IMR-90 (cell line): ENCODE measurements at regions not wholly inside any gene's neighbourhood (a gene's known extent, or its start where the extent isn't known, plus 50 kb on each side); places are given as distances from the start of the nearest gene placed in this dataset.

Experiments used
- CEBPB ChIP-seq: IDR thresholded peaks from 2 replicates; pipeline ENCODE4 v1.6.1; 2012; ENCODE audit warnings: low read depth, low read length, improper control_type of control experiment
- FOS ChIP-seq: fragments of 150-350 bp; IDR thresholded peaks from 2 replicates; pipeline ENCODE4 v1.6.1; 2016; ENCODE audit warnings: low read depth, low read length
- MXI1 ChIP-seq: IDR thresholded peaks from 2 replicates; pipeline ENCODE4 v1.6.1; 2012; ENCODE audit warnings: low read depth, mild to moderate bottlenecking, low read length, moderate library complexity, borderline replicate concordance
- POLR2A ChIP-seq: IDR thresholded peaks from 2 replicates; pipeline ENCODE4 v1.6.1; 2012; ENCODE audit warnings: mild to moderate bottlenecking, low read depth, low read length
- RAD21 ChIP-seq: IDR thresholded peaks from 2 replicates; pipeline ENCODE4 v1.6.1; 2012; ENCODE audit warnings: low read length, improper control_type of control experiment
- RFX5 ChIP-seq: IDR thresholded peaks from 2 replicates; pipeline ENCODE4 v1.8.0; 2012; ENCODE audit warnings: low read depth, mild to moderate bottlenecking, low read length, moderate library complexity
- SMC3 ChIP-seq: fragments of 150-350 bp; IDR thresholded peaks from 2 replicates; pipeline ENCODE4 v1.6.1; 2016; ENCODE audit warnings: low read depth, mild to moderate bottlenecking, antibody characterized with exemption, low read length, moderate library complexity
- TF ChIP-seq, protein P1 (sequence below): conservative IDR thresholded peaks from 2 replicates; pipeline ENCODE4 v1.5.1; 2012; ENCODE audit warnings: mild to moderate bottlenecking, low read depth, low read length, improper control_type of control experiment
- TF ChIP-seq, protein P2 (sequence below): fragments of 150-350 bp; IDR thresholded peaks from 2 replicates; pipeline ENCODE4 v1.6.1; 2016; ENCODE audit warnings: low read depth, mild to moderate bottlenecking, low read length, moderate library complexity, borderline replicate concordance
- TF ChIP-seq, protein P3 (sequence below): fragments of 150-350 bp; IDR thresholded peaks from 2 replicates; pipeline ENCODE4 v1.6.1; 2017; ENCODE audit warnings: mild to moderate bottlenecking, antibody characterized with exemption, low read length, low read depth

- TF ChIP-seq, protein P1, sequence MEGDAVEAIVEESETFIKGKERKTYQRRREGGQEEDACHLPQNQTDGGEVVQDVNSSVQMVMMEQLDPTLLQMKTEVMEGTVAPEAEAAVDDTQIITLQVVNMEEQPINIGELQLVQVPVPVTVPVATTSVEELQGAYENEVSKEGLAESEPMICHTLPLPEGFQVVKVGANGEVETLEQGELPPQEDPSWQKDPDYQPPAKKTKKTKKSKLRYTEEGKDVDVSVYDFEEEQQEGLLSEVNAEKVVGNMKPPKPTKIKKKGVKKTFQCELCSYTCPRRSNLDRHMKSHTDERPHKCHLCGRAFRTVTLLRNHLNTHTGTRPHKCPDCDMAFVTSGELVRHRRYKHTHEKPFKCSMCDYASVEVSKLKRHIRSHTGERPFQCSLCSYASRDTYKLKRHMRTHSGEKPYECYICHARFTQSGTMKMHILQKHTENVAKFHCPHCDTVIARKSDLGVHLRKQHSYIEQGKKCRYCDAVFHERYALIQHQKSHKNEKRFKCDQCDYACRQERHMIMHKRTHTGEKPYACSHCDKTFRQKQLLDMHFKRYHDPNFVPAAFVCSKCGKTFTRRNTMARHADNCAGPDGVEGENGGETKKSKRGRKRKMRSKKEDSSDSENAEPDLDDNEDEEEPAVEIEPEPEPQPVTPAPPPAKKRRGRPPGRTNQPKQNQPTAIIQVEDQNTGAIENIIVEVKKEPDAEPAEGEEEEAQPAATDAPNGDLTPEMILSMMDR, result no peak
- TF ChIP-seq POLR2A (no peak), RFX5 (no peak), RAD21 (no peak), SMC3 (no peak), MXI1 (no peak), CEBPB (no peak), FOS (no peak)
- TF ChIP-seq, protein P2, sequence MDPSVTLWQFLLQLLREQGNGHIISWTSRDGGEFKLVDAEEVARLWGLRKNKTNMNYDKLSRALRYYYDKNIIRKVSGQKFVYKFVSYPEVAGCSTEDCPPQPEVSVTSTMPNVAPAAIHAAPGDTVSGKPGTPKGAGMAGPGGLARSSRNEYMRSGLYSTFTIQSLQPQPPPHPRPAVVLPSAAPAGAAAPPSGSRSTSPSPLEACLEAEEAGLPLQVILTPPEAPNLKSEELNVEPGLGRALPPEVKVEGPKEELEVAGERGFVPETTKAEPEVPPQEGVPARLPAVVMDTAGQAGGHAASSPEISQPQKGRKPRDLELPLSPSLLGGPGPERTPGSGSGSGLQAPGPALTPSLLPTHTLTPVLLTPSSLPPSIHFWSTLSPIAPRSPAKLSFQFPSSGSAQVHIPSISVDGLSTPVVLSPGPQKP, result no peak
- TF ChIP-seq, protein P3, sequence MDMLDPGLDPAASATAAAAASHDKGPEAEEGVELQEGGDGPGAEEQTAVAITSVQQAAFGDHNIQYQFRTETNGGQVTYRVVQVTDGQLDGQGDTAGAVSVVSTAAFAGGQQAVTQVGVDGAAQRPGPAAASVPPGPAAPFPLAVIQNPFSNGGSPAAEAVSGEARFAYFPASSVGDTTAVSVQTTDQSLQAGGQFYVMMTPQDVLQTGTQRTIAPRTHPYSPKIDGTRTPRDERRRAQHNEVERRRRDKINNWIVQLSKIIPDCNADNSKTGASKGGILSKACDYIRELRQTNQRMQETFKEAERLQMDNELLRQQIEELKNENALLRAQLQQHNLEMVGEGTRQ, result no peak
These were observed 147.5 kb upstream of the PLN start for GRCh38 chr6:118400582-118400981.
